B cell (primary cell): ENCODE measurements at regions not wholly inside any gene's neighbourhood (a gene's known extent, or its start where the extent isn't known, plus 50 kb on each side); places are given as distances from the start of the nearest gene placed in this dataset.
"Not testable (repeated sequence)": the region's sequence is repeated elsewhere in the genome, so short reads cannot be mapped to it uniquely, and the experiment has no call there.

ENCODE experiments used
- ATAC-seq: fragments of 200-7000 bp; cut with Tn5 transposase; one replicate; pipeline ENCODE4 v1.10.0; 2021; ENCODE audit warnings: low read depth, mild to moderate bottlenecking, moderate number of reproducible peaks, moderate library complexity
- CTCF ChIA-PET: fragments of 350-600 bp; sonication (Branson Sonifier 250); formaldehyde crosslinking; loops from one replicate; lab custom pipeline; 2021; ENCODE audit warnings: antibody characterized with exemption, inconsistent platforms; lab: Charles Lee
- POLR2A ChIA-PET: fragments of 350-600 bp; sonication (Branson Sonifier 250); formaldehyde crosslinking; loops from one replicate; lab custom pipeline; 2021; ENCODE audit warnings: antibody characterized with exemption; lab: Charles Lee
- DNase-seq: peaks from one replicate; pipeline ENCODE4 v3.0.0; 2013
- H2AFZ ChIP-seq: 2 replicates; pipeline ENCODE4 v1.6.1; 2012; ENCODE audit warnings: mild to moderate bottlenecking, low read depth, low read length; ENCODE audit not compliant: insufficient read depth, poor library complexity, severe bottlenecking
- H3K27ac ChIP-seq, 2 donors: 1 replicate in 1 of 2; 2 replicates in 1 of 2; pipeline ENCODE4 v1.5.1; 2012 to 2013; ENCODE audit warnings: low read length in 2 of 2, mild to moderate bottlenecking in 2 of 2, moderate library complexity in 1 of 2
- H3K27me3 ChIP-seq, 4 experiments: fragments of 200-600 bp in 1 of 4; sonication (generic) in 1 of 4; replicated peaks in 1 of 4; 1 replicate in 2 of 4; 2 replicates in 2 of 4; pipeline versions ENCODE4 v1.6.1 to v1.7.0; 2013 to 2016; ENCODE audit warnings: low read length in 3 of 4, mild to moderate bottlenecking in 2 of 4, mixed read lengths in 1 of 4, moderate library complexity in 1 of 4; ENCODE audit not compliant: insufficient read depth in 4 of 4, control insufficient read depth in 3 of 4; ENCODE audit errors: control extremely low read depth in 1 of 4
- H3K36me3 ChIP-seq, 2 experiments: replicated peaks in 1 of 2; 1 replicate in 1 of 2; 2 replicates in 1 of 2; pipeline versions ENCODE4 v1.6.1 to v1.7.1; 2013; ENCODE audit warnings: low read length in 1 of 2; ENCODE audit not compliant: insufficient read depth in 2 of 2, control insufficient read depth in 1 of 2; ENCODE audit errors: control extremely low read depth in 1 of 2, extremely low read depth in 1 of 2
- H3K4me1 ChIP-seq, 2 donors: fragments of 200-600 bp in 1 of 2; sonication (generic) in 1 of 2; 1 replicate in 1 of 2; 2 replicates in 1 of 2; pipeline versions ENCODE4 v1.5.1 to v1.6.1; 2013 to 2017; ENCODE audit warnings: low read length in 2 of 2; ENCODE audit not compliant: control insufficient read depth in 2 of 2, insufficient read depth in 2 of 2
- H3K4me2 ChIP-seq: replicated peaks from 2 replicates; pipeline ENCODE3; 2012; ENCODE audit warnings: mild to moderate bottlenecking, low read depth, low read length; ENCODE audit not compliant: poor library complexity, severe bottlenecking
- H3K4me3 ChIP-seq, 5 experiments: fragments of 200-600 bp in 1 of 5; sonication (generic) in 1 of 5; 1 replicate in 3 of 5; 2 replicates in 2 of 5; pipeline versions ENCODE4 v1.5.1 to v1.7.0; 2011 to 2016; ENCODE audit warnings: low read length in 4 of 5, mild to moderate bottlenecking in 4 of 5, low read depth in 2 of 5, control low read depth in 1 of 5, moderate library complexity in 1 of 5; ENCODE audit not compliant: insufficient read depth in 1 of 5; ENCODE audit errors: control extremely low read depth in 1 of 5, extremely low read depth in 1 of 5
- H3K79me2 ChIP-seq: fragments of 200-600 bp; sonication (generic); one replicate; pipeline ENCODE4 v1.6.0; 2016; ENCODE audit warnings: low read length; ENCODE audit not compliant: control insufficient read depth, insufficient read depth
- H3K9ac ChIP-seq: fragments of 200-600 bp; sonication (generic); 2 replicates; pipeline ENCODE4 v1.6.1; 2017; ENCODE audit warnings: mild to moderate bottlenecking, low read length, moderate library complexity
- H3K9me3 ChIP-seq, 3 donors: one replicate each; pipeline versions ENCODE4 v1.6.1 to v1.7.1; 2013; ENCODE audit warnings: low read length in 2 of 3; ENCODE audit not compliant: control insufficient read depth in 2 of 3, insufficient read depth in 1 of 3; ENCODE audit errors: control extremely low read depth in 1 of 3
- H4K20me1 ChIP-seq: 2 replicates; pipeline ENCODE4 v1.6.0; 2012; ENCODE audit warnings: mild to moderate bottlenecking, low read length; ENCODE audit not compliant: insufficient read depth, control insufficient read depth, poor library complexity, severe bottlenecking
- H3K27ac Mint-ChIP-seq: one replicate; pipeline ENCODE4 v1.8.0; 2021; ENCODE audit warnings: mixed read lengths
- H3K27me3 Mint-ChIP-seq: one replicate; pipeline ENCODE4 v1.8.0; 2021; ENCODE audit warnings: mixed read lengths
- H3K4me1 Mint-ChIP-seq: one replicate; pipeline ENCODE4 v1.8.0; 2021; ENCODE audit warnings: mixed read lengths
- H3K4me3 Mint-ChIP-seq: one replicate; pipeline ENCODE4 v1.8.0; 2021; ENCODE audit warnings: mixed read lengths
- H3K9me3 Mint-ChIP-seq: one replicate; pipeline ENCODE4 v1.8.0; 2022; ENCODE audit warnings: mixed read lengths; ENCODE audit not compliant: insufficient read depth
- WGBS: methylation state at CpG from one replicate; pipeline ENCODE4 v1.1.5; 2013; ENCODE audit warnings: missing lambda C conversion rate; ENCODE audit not compliant: insufficient coverage; 5-methylcytosine and 5-hydroxymethylcytosine counted together
- intact Hi-C: fragments of 100-400 bp; cut with micrococcal nuclease; formaldehyde crosslinking; loops from one replicate; pipeline ENCODE4 v1.10.0; 2022

GRCh38 chr14:19203250-19203972 lies 230.7 kb downstream of the POTEG start:
- ATAC-seq, H3K79me2 ChIP-seq, H3K36me3 ChIP-seq, DNase-seq, H3K9me3 Mint-ChIP-seq, H3K4me3 Mint-ChIP-seq, H3K27ac Mint-ChIP-seq, H3K4me3 ChIP-seq, H3K27me3 ChIP-seq, CTCF ChIA-PET, H3K27me3 Mint-ChIP-seq, H3K4me2 ChIP-seq, intact Hi-C loops, POLR2A ChIA-PET, H2AFZ ChIP-seq, H3K27ac ChIP-seq, H3K4me1 ChIP-seq, H3K9ac ChIP-seq, H4K20me1 ChIP-seq, H3K4me1 Mint-ChIP-seq, H3K9me3 ChIP-seq: not testable (repeated sequence)
- whole genome bisulfite sequencing: 50% methylated on average over 1 of the region's 5 CpGs

- not testable (repeated sequence) for H3K9me3 ChIP-seq, H3K27me3 Mint-ChIP-seq, H3K9me3 Mint-ChIP-seq
These were observed 229.3 kb downstream of the POTEG start for GRCh38 chr14:19204827-19205226.

GRCh38 chr14:19216480-19216879 lies 217.7 kb downstream of the POTEG start:
- H3K4me1 Mint-ChIP-seq, H3K9me3 ChIP-seq, H3K9ac ChIP-seq, H3K9me3 Mint-ChIP-seq, intact Hi-C loops, H3K36me3 ChIP-seq, H3K4me2 ChIP-seq, ATAC-seq, H3K79me2 ChIP-seq, CTCF ChIA-PET, H3K4me3 ChIP-seq, H3K27ac ChIP-seq, DNase-seq, H4K20me1 ChIP-seq, H2AFZ ChIP-seq, H3K4me1 ChIP-seq, H3K27me3 ChIP-seq, H3K4me3 Mint-ChIP-seq, POLR2A ChIA-PET, H3K27me3 Mint-ChIP-seq, H3K27ac Mint-ChIP-seq: not testable (repeated sequence)
- no CpG with 5 or more reads among the region's 9 CpGs for WGBS

More at GRCh38 chr14:19204827-19205226, 229.3 kb downstream of the POTEG start:
- H3K4me2 ChIP-seq, CTCF ChIA-PET, intact Hi-C loops, H3K4me3 ChIP-seq, H3K4me1 Mint-ChIP-seq, DNase-seq, H2AFZ ChIP-seq, H3K27ac ChIP-seq, H3K9ac ChIP-seq, H4K20me1 ChIP-seq, ATAC-seq, H3K36me3 ChIP-seq, H3K79me2 ChIP-seq, H3K4me1 ChIP-seq, POLR2A ChIA-PET, H3K4me3 Mint-ChIP-seq, H3K27me3 ChIP-seq, H3K27ac Mint-ChIP-seq: not testable (repeated sequence)
- 48% methylated on average over 2 of the region's 2 CpGs for WGBS

GRCh38 chr14:19219423-19219822 lies 214.7 kb downstream of the POTEG start:
- H3K79me2 ChIP-seq, H3K27ac ChIP-seq, intact Hi-C loops, ATAC-seq, POLR2A ChIA-PET, DNase-seq, H3K4me3 ChIP-seq, H3K36me3 ChIP-seq, H3K4me2 ChIP-seq, CTCF ChIA-PET, H3K4me1 Mint-ChIP-seq, H3K4me1 ChIP-seq, H3K27me3 Mint-ChIP-seq, H2AFZ ChIP-seq, H3K27ac Mint-ChIP-seq, H3K27me3 ChIP-seq, H3K9ac ChIP-seq, H3K9me3 ChIP-seq, H3K9me3 Mint-ChIP-seq, H3K4me3 Mint-ChIP-seq, H4K20me1 ChIP-seq: not testable (repeated sequence)
- 80% methylated on average over 1 of the region's 3 CpGs for WGBS
